ENCODE measurements at regions not wholly inside any gene's neighbourhood (a gene's known extent, or its start where the extent isn't known, plus 50 kb on each side); places are given as distances from the start of the nearest gene placed in this dataset.

DNA sequence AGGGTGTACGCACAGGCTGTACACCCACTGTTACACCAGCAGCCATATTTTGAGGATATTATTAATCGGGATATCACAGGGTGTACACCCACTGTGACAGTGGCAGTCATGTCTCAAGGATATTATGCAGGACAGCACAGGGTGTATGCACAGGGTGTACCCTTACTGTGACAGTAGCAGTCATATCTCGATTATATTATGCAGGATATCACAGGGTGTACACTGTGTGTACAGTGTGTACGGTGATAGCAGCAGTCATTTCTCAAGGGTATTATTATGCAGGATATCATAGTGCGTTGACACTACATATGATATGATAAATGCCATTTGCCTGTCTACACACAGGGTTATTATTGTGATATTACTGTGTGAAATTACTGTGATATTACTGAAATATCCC, 80.5 kb upstream of the SLC25A48 start:
- TF ChIP-seq RARB (CRISPR knock-in tag; IDR thresholded peaks at IDR 0.05) (no peak), SNAI2 (CRISPR knock-in tag; IDR thresholded peaks at IDR 0.05) (no peak), ZFP3 (CRISPR knock-in tag; IDR thresholded peaks at IDR 0.05) (no peak), CREB5 (CRISPR knock-in tag; IDR thresholded peaks at IDR 0.05; ENCODE audit: low read depth) (no peak)
- TF ChIP-seq, protein P1, sequence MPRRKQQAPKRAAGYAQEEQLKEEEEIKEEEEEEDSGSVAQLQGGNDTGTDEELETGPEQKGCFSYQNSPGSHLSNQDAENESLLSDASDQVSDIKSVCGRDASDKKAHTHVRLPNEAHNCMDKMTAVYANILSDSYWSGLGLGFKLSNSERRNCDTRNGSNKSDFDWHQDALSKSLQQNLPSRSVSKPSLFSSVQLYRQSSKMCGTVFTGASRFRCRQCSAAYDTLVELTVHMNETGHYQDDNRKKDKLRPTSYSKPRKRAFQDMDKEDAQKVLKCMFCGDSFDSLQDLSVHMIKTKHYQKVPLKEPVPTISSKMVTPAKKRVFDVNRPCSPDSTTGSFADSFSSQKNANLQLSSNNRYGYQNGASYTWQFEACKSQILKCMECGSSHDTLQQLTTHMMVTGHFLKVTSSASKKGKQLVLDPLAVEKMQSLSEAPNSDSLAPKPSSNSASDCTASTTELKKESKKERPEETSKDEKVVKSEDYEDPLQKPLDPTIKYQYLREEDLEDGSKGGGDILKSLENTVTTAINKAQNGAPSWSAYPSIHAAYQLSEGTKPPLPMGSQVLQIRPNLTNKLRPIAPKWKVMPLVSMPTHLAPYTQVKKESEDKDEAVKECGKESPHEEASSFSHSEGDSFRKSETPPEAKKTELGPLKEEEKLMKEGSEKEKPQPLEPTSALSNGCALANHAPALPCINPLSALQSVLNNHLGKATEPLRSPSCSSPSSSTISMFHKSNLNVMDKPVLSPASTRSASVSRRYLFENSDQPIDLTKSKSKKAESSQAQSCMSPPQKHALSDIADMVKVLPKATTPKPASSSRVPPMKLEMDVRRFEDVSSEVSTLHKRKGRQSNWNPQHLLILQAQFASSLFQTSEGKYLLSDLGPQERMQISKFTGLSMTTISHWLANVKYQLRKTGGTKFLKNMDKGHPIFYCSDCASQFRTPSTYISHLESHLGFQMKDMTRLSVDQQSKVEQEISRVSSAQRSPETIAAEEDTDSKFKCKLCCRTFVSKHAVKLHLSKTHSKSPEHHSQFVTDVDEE (CRISPR knock-in tag; IDR thresholded peaks at IDR 0.05): no peak

Measured in SK-N-SH treated with all-trans-retinoic acid at 6 μM for 48 hours (cell line).